ENCODE measurements at regions not wholly inside any gene's neighbourhood (a gene's known extent, or its start where the extent isn't known, plus 50 kb on each side); places are given as distances from the start of the nearest gene placed in this dataset.
A peak's percentile ranks its signal among the peaks of the same experiment; 100 is the strongest.

GRCh38 chr3:182257361-182257760 is 535.9 kb upstream of the ATP11B start:
- no peaks in the 10 kb centered on the region for H3K9me3 ChIP-seq (ENCODE audit: low read depth, low read length)
- no peaks in the 10 kb centered on the region for H3K36me3 ChIP-seq (ENCODE audit: insufficient read depth, low read length)
- TF ChIP-seq POLR2AphosphoS5 (IDR thresholded peaks at IDR 0.05; ENCODE audit: borderline replicate concordance, low read depth, low read length) (no peak), EZH2 (IDR thresholded peaks at IDR 0.05) (no peak), FOXP2 (optimal IDR thresholded peaks at IDR 0.05; ENCODE audit: control extremely low read depth, extremely low read length, insufficient read depth) (no peak)
- no peak overlapping the region for H3K4me3 ChIP-seq
- H3K27ac ChIP-seq, result no peak overlapping the region
- no peak overlapping the region for H3K9ac ChIP-seq (ENCODE audit: insufficient read length)
- no peak for DNase-seq (ENCODE audit: low read depth, low spot score)

- Histone ChIP-seq H3K27ac (no peak overlapping the region), H3K9ac (ENCODE audit: insufficient read length) (no peak overlapping the region), H3K9me3 (ENCODE audit: low read depth, low read length) (no peaks in the 10 kb centered on the region), H3K36me3 (ENCODE audit: insufficient read depth, low read length) (no peaks in the 10 kb centered on the region), H3K4me3 (no peak overlapping the region)
- TF ChIP-seq EZH2 (IDR thresholded peaks at IDR 0.05) (no peak), POLR2AphosphoS5 (IDR thresholded peaks at IDR 0.05; ENCODE audit: borderline replicate concordance, low read depth, low read length) (no peak), FOXP2 (optimal IDR thresholded peaks at IDR 0.05; ENCODE audit: control extremely low read depth, extremely low read length, insufficient read depth) (no peak)
- peak; percentile 62 for DNase-seq (ENCODE audit: low read depth, low spot score)
These were observed 534.6 kb upstream of the ATP11B start for GRCh38 chr3:182258538-182259177.

- Histone ChIP-seq H3K9ac (ENCODE audit: insufficient read length) (no peak overlapping the region), H3K9me3 (ENCODE audit: low read depth, low read length) (no peaks in the 10 kb centered on the region), H3K4me3 (no peak overlapping the region), H3K27ac (no peak overlapping the region), H3K36me3 (ENCODE audit: insufficient read depth, low read length) (no peaks in the 10 kb centered on the region)
- no peak for DNase-seq (ENCODE audit: low read depth, low spot score)
- no peak for TF ChIP-seq POLR2AphosphoS5 (IDR thresholded peaks at IDR 0.05; ENCODE audit: borderline replicate concordance, low read depth, low read length)
- no peak for TF ChIP-seq EZH2 (IDR thresholded peaks at IDR 0.05)
- no peak for TF ChIP-seq FOXP2 (optimal IDR thresholded peaks at IDR 0.05; ENCODE audit: control extremely low read depth, extremely low read length, insufficient read depth)
These were observed 533.7 kb upstream of the ATP11B start for GRCh38 chr3:182259579-182259978.

- Histone ChIP-seq H3K9me3 (ENCODE audit: low read depth, low read length) (no peaks in the 10 kb centered on the region), H3K36me3 (ENCODE audit: insufficient read depth, low read length) (no peaks in the 10 kb centered on the region), H3K4me3 (no peak overlapping the region), H3K9ac (ENCODE audit: insufficient read length) (no peak overlapping the region), H3K27ac (no peak overlapping the region)
- DNase-seq (ENCODE audit: low read depth, low spot score), result no peak
- no peak for TF ChIP-seq EZH2 (IDR thresholded peaks at IDR 0.05)
- TF ChIP-seq FOXP2 (optimal IDR thresholded peaks at IDR 0.05; ENCODE audit: control extremely low read depth, extremely low read length, insufficient read depth), result no peak
- no peak for TF ChIP-seq POLR2AphosphoS5 (IDR thresholded peaks at IDR 0.05; ENCODE audit: borderline replicate concordance, low read depth, low read length)
These were observed 532.3 kb upstream of the ATP11B start for GRCh38 chr3:182261041-182261440.

- DNase-seq (ENCODE audit: low read depth, low spot score), result no peak
- TF ChIP-seq POLR2AphosphoS5 (IDR thresholded peaks at IDR 0.05; ENCODE audit: borderline replicate concordance, low read depth, low read length), result no peak
- no peak for TF ChIP-seq EZH2 (IDR thresholded peaks at IDR 0.05)
- no peak for TF ChIP-seq FOXP2 (optimal IDR thresholded peaks at IDR 0.05; ENCODE audit: control extremely low read depth, extremely low read length, insufficient read depth)
- H3K36me3 ChIP-seq (ENCODE audit: insufficient read depth, low read length), result no peaks in the 10 kb centered on the region
- H3K9me3 ChIP-seq (ENCODE audit: low read depth, low read length), result no peaks in the 10 kb centered on the region
- no peak overlapping the region for H3K9ac ChIP-seq (ENCODE audit: insufficient read length)
- no peak overlapping the region for H3K4me3 ChIP-seq
- no peak overlapping the region for H3K27ac ChIP-seq
These were observed 524.6 kb upstream of the ATP11B start for GRCh38 chr3:182268711-182269110.

- Histone ChIP-seq H3K9me3 (ENCODE audit: low read depth, low read length) (no peaks in the 10 kb centered on the region), H3K9ac (ENCODE audit: insufficient read length) (no peak overlapping the region), H3K4me3 (no peak overlapping the region), H3K36me3 (ENCODE audit: insufficient read depth, low read length) (no peaks in the 10 kb centered on the region), H3K27ac (no peak overlapping the region)
- DNase-seq (ENCODE audit: low read depth, low spot score), result no peak
- no peak for TF ChIP-seq POLR2AphosphoS5 (IDR thresholded peaks at IDR 0.05; ENCODE audit: borderline replicate concordance, low read depth, low read length)
- no peak for TF ChIP-seq FOXP2 (optimal IDR thresholded peaks at IDR 0.05; ENCODE audit: control extremely low read depth, extremely low read length, insufficient read depth)
- no peak for TF ChIP-seq EZH2 (IDR thresholded peaks at IDR 0.05)
These were observed 516.8 kb upstream of the ATP11B start for GRCh38 chr3:182276512-182276911.

- Histone ChIP-seq H3K9me3 (ENCODE audit: low read depth, low read length) (no peaks in the 10 kb centered on the region), H3K27ac (no peak overlapping the region), H3K4me3 (no peak overlapping the region), H3K36me3 (ENCODE audit: insufficient read depth, low read length) (no peaks in the 10 kb centered on the region), H3K9ac (ENCODE audit: insufficient read length) (no peak overlapping the region)
- no peak for DNase-seq (ENCODE audit: low read depth, low spot score)
- TF ChIP-seq FOXP2 (optimal IDR thresholded peaks at IDR 0.05; ENCODE audit: control extremely low read depth, extremely low read length, insufficient read depth), result no peak
- no peak for TF ChIP-seq POLR2AphosphoS5 (IDR thresholded peaks at IDR 0.05; ENCODE audit: borderline replicate concordance, low read depth, low read length)
- TF ChIP-seq EZH2 (IDR thresholded peaks at IDR 0.05), result no peak
These were observed 508.5 kb upstream of the ATP11B start for GRCh38 chr3:182284793-182285192.

- DNase-seq (ENCODE audit: low read depth, low spot score), result no peak
- Histone ChIP-seq H3K9ac (ENCODE audit: insufficient read length) (no peak overlapping the region), H3K4me3 (no peak overlapping the region), H3K36me3 (ENCODE audit: insufficient read depth, low read length) (no peaks in the 10 kb centered on the region), H3K27ac (no peak overlapping the region), H3K9me3 (ENCODE audit: low read depth, low read length) (no peaks in the 10 kb centered on the region)
- TF ChIP-seq POLR2AphosphoS5 (IDR thresholded peaks at IDR 0.05; ENCODE audit: borderline replicate concordance, low read depth, low read length) (no peak), FOXP2 (optimal IDR thresholded peaks at IDR 0.05; ENCODE audit: control extremely low read depth, extremely low read length, insufficient read depth) (no peak), EZH2 (IDR thresholded peaks at IDR 0.05) (no peak)
These were observed 500.7 kb upstream of the ATP11B start for GRCh38 chr3:182292591-182292990.

- no peak for TF ChIP-seq FOXP2 (optimal IDR thresholded peaks at IDR 0.05; ENCODE audit: control extremely low read depth, extremely low read length, insufficient read depth)
- no peak for TF ChIP-seq POLR2AphosphoS5 (IDR thresholded peaks at IDR 0.05; ENCODE audit: borderline replicate concordance, low read depth, low read length)
- TF ChIP-seq EZH2 (IDR thresholded peaks at IDR 0.05), result no peak
- Histone ChIP-seq H3K9ac (ENCODE audit: insufficient read length) (no peak overlapping the region), H3K27ac (no peak overlapping the region), H3K36me3 (ENCODE audit: insufficient read depth, low read length) (no peaks in the 10 kb centered on the region), H3K9me3 (ENCODE audit: low read depth, low read length) (no peaks in the 10 kb centered on the region), H3K4me3 (no peak overlapping the region)
- no peak for DNase-seq (ENCODE audit: low read depth, low spot score)
These were observed 499.0 kb upstream of the ATP11B start for GRCh38 chr3:182294256-182294655.
